Endodermal cell (in vitro differentiated cells): ENCODE measurements at regions not wholly inside any gene's neighbourhood (a gene's known extent, or its start where the extent isn't known, plus 50 kb on each side); places are given as distances from the start of the nearest gene placed in this dataset.

Experiments
- DNase-seq: peaks from one replicate; pipeline ENCODE4 v3.0.0-alpha.2; 2017
- H3K27ac ChIP-seq: 2 replicates; pipeline ENCODE4 v1.5.1; 2013; ENCODE audit warnings: mild to moderate bottlenecking, low read depth, low read length, moderate library complexity
- H3K27me3 ChIP-seq: 2 replicates; pipeline ENCODE4 v1.6.1; 2013; ENCODE audit warnings: mild to moderate bottlenecking, low read length, moderate library complexity; ENCODE audit not compliant: insufficient read depth, control insufficient read depth, poor library complexity, severe bottlenecking
- H3K36me3 ChIP-seq: 2 replicates; pipeline ENCODE4 v1.7.0; 2013; ENCODE audit warnings: mild to moderate bottlenecking, low read length, moderate library complexity; ENCODE audit not compliant: control insufficient read depth, insufficient read depth
- H3K4me1 ChIP-seq: one replicate; pipeline ENCODE4 v1.7.0; 2013; ENCODE audit warnings: low read length; ENCODE audit not compliant: control insufficient read depth, insufficient read depth
- H3K4me3 ChIP-seq: 2 replicates; pipeline ENCODE4 v1.5.1; 2013; ENCODE audit warnings: mild to moderate bottlenecking, low read length, moderate library complexity
- H3K9ac ChIP-seq: 2 replicates; pipeline ENCODE4 v1.6.1; 2013; ENCODE audit warnings: mild to moderate bottlenecking, low read length, moderate library complexity; ENCODE audit not compliant: poor library complexity, severe bottlenecking; ENCODE audit errors: extremely low read depth
- H3K9me3 ChIP-seq: 2 replicates; pipeline ENCODE4 v1.6.1; 2013; ENCODE audit warnings: mild to moderate bottlenecking, low read length, moderate library complexity; ENCODE audit not compliant: control insufficient read depth
- H3K27ac Mint-ChIP-seq: 2 replicates; pipeline ENCODE4 v1.8.0; 2020; ENCODE audit warnings: mixed read lengths
- H3K27me3 Mint-ChIP-seq: 2 replicates; pipeline ENCODE4 v1.8.0; 2021; ENCODE audit warnings: mild to moderate bottlenecking, mixed read lengths; ENCODE audit not compliant: insufficient read depth
- H3K36me3 Mint-ChIP-seq: 2 replicates; pipeline ENCODE4 v1.8.0; 2020; ENCODE audit warnings: low read depth, mixed read lengths
- H3K4me1 Mint-ChIP-seq: 2 replicates; pipeline ENCODE4 v1.8.0; 2020; ENCODE audit warnings: mixed read lengths
- H3K4me3 Mint-ChIP-seq: 2 replicates; pipeline ENCODE4 v1.8.0; 2020; ENCODE audit warnings: mild to moderate bottlenecking, moderate library complexity, mixed read lengths
- H3K9me3 Mint-ChIP-seq: 2 replicates; pipeline ENCODE4 v1.8.0; 2020; ENCODE audit warnings: mild to moderate bottlenecking, mixed read lengths
- CTCF ChIP-seq: fragments of 200-600 bp; sonication (generic); conservative IDR thresholded peaks from 2 replicates; pipeline ENCODE4 v1.5.0; 2021; ENCODE audit warnings: antibody characterized with exemption, mild to moderate bottlenecking
- WGBS, 2 experiments: methylation state at CpG; one replicate each; pipeline versions ENCODE4 v1.1.5 to v1.1.7; 2013; ENCODE audit warnings: missing lambda C conversion rate in 2 of 2, mixed read lengths in 1 of 2; ENCODE audit not compliant: insufficient coverage in 1 of 2, insufficient read length in 1 of 2; 5-methylcytosine and 5-hydroxymethylcytosine counted together

GRCh38 chr1:8211883-8212579, 105.9 kb upstream of the SLC45A1 start:
- Mint-ChIP-seq H3K27ac (no peak overlapping the region), H3K9me3 (no peaks in the 10 kb centered on the region), H3K36me3 (no peaks in the 10 kb centered on the region), H3K27me3 (peaks cover 16% of the 10 kb centered on the region), H3K4me1 (peaks cover 19% of the 10 kb centered on the region), H3K4me3 (no peak overlapping the region)
- no peak for DNase-seq
- Histone ChIP-seq H3K27me3 (no peaks in the 10 kb centered on the region), H3K36me3 (no peaks in the 10 kb centered on the region), H3K9me3 (no peaks in the 10 kb centered on the region), H3K4me1 (peaks cover 7% of the 10 kb centered on the region), H3K27ac (no peak overlapping the region), H3K4me3 (no peak overlapping the region), H3K9ac (no peak overlapping the region)
- TF ChIP-seq CTCF, result no peak
- WGBS, 2 experiments, result 90 to 92% methylated on average over 27 of the region's 27 CpGs

- H3K4me1 Mint-ChIP-seq, result peaks cover 17% of the 10 kb centered on the region
- DNase-seq, result no peak
- no peak for TF ChIP-seq CTCF
- H3K9me3 ChIP-seq, result no peaks in the 10 kb centered on the region
- H3K9ac ChIP-seq, result no peak overlapping the region
- H3K27ac Mint-ChIP-seq, result no peak overlapping the region
- no peaks in the 10 kb centered on the region for H3K27me3 ChIP-seq
- H3K27ac ChIP-seq, result no peak overlapping the region
- no peaks in the 10 kb centered on the region for H3K36me3 ChIP-seq
- no peaks in the 10 kb centered on the region for H3K9me3 Mint-ChIP-seq
- H3K27me3 Mint-ChIP-seq, result peaks cover 16% of the 10 kb centered on the region
- H3K4me3 Mint-ChIP-seq, result no peak overlapping the region
- no peaks in the 10 kb centered on the region for H3K36me3 Mint-ChIP-seq
- H3K4me1 ChIP-seq, result peaks cover 7% of the 10 kb centered on the region
- 92 to 94% methylated on average over 15 to 17 of the region's 17 CpGs for WGBS, 2 experiments
- H3K4me3 ChIP-seq, result no peak overlapping the region
Observed at GRCh38 chr1:8211251-8211882, 106.5 kb upstream of the SLC45A1 start.

- Histone ChIP-seq H3K27ac (no peak overlapping the region), H3K9me3 (no peaks in the 10 kb centered on the region), H3K4me1 (no peaks in the 10 kb centered on the region), H3K4me3 (no peak overlapping the region), H3K27me3 (no peaks in the 10 kb centered on the region), H3K9ac (no peak overlapping the region), H3K36me3 (no peaks in the 10 kb centered on the region)
- H3K9me3 Mint-ChIP-seq, result no peaks in the 10 kb centered on the region
- no peak for TF ChIP-seq CTCF
- no peak overlapping the region for H3K27ac Mint-ChIP-seq
- WGBS, 2 experiments, result 95 to 96% methylated on average over 7 of the region's 8 CpGs
- peaks cover 15% of the 10 kb centered on the region for H3K27me3 Mint-ChIP-seq
- DNase-seq, result no peak
- no peaks in the 10 kb centered on the region for H3K36me3 Mint-ChIP-seq
- no peak overlapping the region for H3K4me3 Mint-ChIP-seq
- H3K4me1 Mint-ChIP-seq, result peaks cover 7% of the 10 kb centered on the region
Observed at GRCh38 chr1:8207202-8207601, 110.7 kb upstream of the SLC45A1 start.
